Parathyroid adenoma (tissue), 2 donors: ENCODE measurements at regions not wholly inside any gene's neighbourhood (a gene's known extent, or its start where the extent isn't known, plus 50 kb on each side); places are given as distances from the start of the nearest gene placed in this dataset.

ENCODE experiments used
- H2AFZ ChIP-seq: fragments of 300-600 bp; sonication (generic); one replicate; pipeline ENCODE4 v1.7.0; 2017; ENCODE audit warnings: antibody characterized with exemption, mild to moderate bottlenecking
- H3K27ac ChIP-seq: fragments of 300-600 bp; sonication (generic); one replicate; pipeline ENCODE4 v1.7.0; 2017
- H3K27me3 ChIP-seq: fragments of 300-600 bp; sonication (generic); one replicate; pipeline ENCODE4 v1.7.0; 2017; ENCODE audit warnings: low read length; ENCODE audit not compliant: control insufficient read depth, insufficient read depth
- H3K36me3 ChIP-seq: fragments of 300-600 bp; sonication (generic); one replicate; pipeline ENCODE4 v1.7.0; 2017; ENCODE audit warnings: low read length; ENCODE audit not compliant: control insufficient read depth, insufficient read depth
- H3K4me1 ChIP-seq: fragments of 300-600 bp; sonication (generic); one replicate; pipeline ENCODE4 v1.7.0; 2017; ENCODE audit warnings: control low read depth
- H3K4me2 ChIP-seq: fragments of 300-600 bp; sonication (generic); one replicate; pipeline ENCODE4 v1.7.0; 2017; ENCODE audit warnings: low read length
- H3K4me3 ChIP-seq: fragments of 300-600 bp; sonication (generic); one replicate; pipeline ENCODE4 v1.7.0; 2017; ENCODE audit warnings: low read depth, low read length
- H3K79me2 ChIP-seq: fragments of 300-600 bp; sonication (generic); one replicate; pipeline ENCODE4 v1.7.0; 2017; ENCODE audit warnings: control low read depth
- H3K9ac ChIP-seq: fragments of 300-600 bp; sonication (generic); one replicate; pipeline ENCODE4 v1.7.0; 2017; ENCODE audit warnings: mild to moderate bottlenecking
- H3K9me3 ChIP-seq: fragments of 300-600 bp; sonication (generic); one replicate; pipeline ENCODE4 v1.7.0; 2017; ENCODE audit warnings: low read length; ENCODE audit not compliant: control insufficient read depth
- CTCF ChIP-seq: fragments of 300-600 bp; sonication (generic); IDR thresholded peaks from one replicate; pipeline ENCODE4 v1.7.0; 2017; ENCODE audit warnings: antibody characterized with exemption, mild to moderate bottlenecking
- donor health status: primary hyperparathyroidism.

- Histone ChIP-seq H3K4me1 (no peaks in the 10 kb centered on the region), H3K9me3 (no peaks in the 10 kb centered on the region), H3K4me3 (no peak overlapping the region), H3K9ac (no peak overlapping the region), H3K79me2 (no peaks in the 10 kb centered on the region), H3K4me2 (no peak overlapping the region), H3K36me3 (no peaks in the 10 kb centered on the region), H2AFZ (no peak overlapping the region), H3K27ac (no peak overlapping the region), H3K27me3 (peaks cover 3% of the 10 kb centered on the region)
- TF ChIP-seq CTCF = no peak
Observed at GRCh38 chr7:153523320-153524015, 528.7 kb upstream of the DPP6 start.

- H3K79me2 ChIP-seq = no peaks in the 10 kb centered on the region
- H3K9me3 ChIP-seq = no peaks in the 10 kb centered on the region
- H2AFZ ChIP-seq = no peak overlapping the region
- H3K4me3 ChIP-seq = no peak overlapping the region
- no peaks in the 10 kb centered on the region for H3K27me3 ChIP-seq
- no peak overlapping the region for H3K4me2 ChIP-seq
- no peak overlapping the region for H3K9ac ChIP-seq
- TF ChIP-seq CTCF = no peak
- H3K4me1 ChIP-seq = no peaks in the 10 kb centered on the region
- H3K36me3 ChIP-seq = no peaks in the 10 kb centered on the region
- no peak overlapping the region for H3K27ac ChIP-seq
Observed at GRCh38 chr7:153524070-153524601, 528.1 kb upstream of the DPP6 start.

- no peak for TF ChIP-seq CTCF
- Histone ChIP-seq H3K36me3 (no peaks in the 10 kb centered on the region), H3K9me3 (no peaks in the 10 kb centered on the region), H3K4me2 (no peak overlapping the region), H3K27ac (no peak overlapping the region), H3K4me3 (no peak overlapping the region), H3K9ac (no peak overlapping the region), H3K27me3 (no peaks in the 10 kb centered on the region), H2AFZ (no peak overlapping the region), H3K4me1 (no peaks in the 10 kb centered on the region), H3K79me2 (no peaks in the 10 kb centered on the region)
Observed at GRCh38 chr7:153529100-153529499, 523.1 kb upstream of the DPP6 start.

GRCh38 chr7:153529651-153530165 lies 522.5 kb upstream of the DPP6 start:
- Histone ChIP-seq H3K27me3 (no peaks in the 10 kb centered on the region), H3K79me2 (no peaks in the 10 kb centered on the region), H3K4me2 (no peak overlapping the region), H3K4me3 (no peak overlapping the region), H3K9ac (no peak overlapping the region), H3K4me1 (no peaks in the 10 kb centered on the region), H3K9me3 (no peaks in the 10 kb centered on the region), H2AFZ (no peak overlapping the region), H3K27ac (no peak overlapping the region), H3K36me3 (no peaks in the 10 kb centered on the region)
- TF ChIP-seq CTCF = no peak

GRCh38 chr7:153530441-153530840 lies 521.8 kb upstream of the DPP6 start:
- Histone ChIP-seq H3K4me3 (no peak overlapping the region), H3K27ac (no peak overlapping the region), H3K36me3 (no peaks in the 10 kb centered on the region), H3K4me2 (no peak overlapping the region), H2AFZ (no peak overlapping the region), H3K9ac (no peak overlapping the region), H3K9me3 (no peaks in the 10 kb centered on the region), H3K4me1 (no peaks in the 10 kb centered on the region), H3K79me2 (no peaks in the 10 kb centered on the region), H3K27me3 (no peaks in the 10 kb centered on the region)
- TF ChIP-seq CTCF = no peak
